H1 (cell line): ENCODE measurements at regions not wholly inside any gene's neighbourhood (a gene's known extent, or its start where the extent isn't known, plus 50 kb on each side); places are given as distances from the start of the nearest gene placed in this dataset.

ENCODE experiments used
- CHD7 ChIP-seq: fragments of 300-600 bp; sonication (generic); IDR thresholded peaks from 2 replicates; pipeline ENCODE4 v1.7.1; 2012; ENCODE audit warnings: low read length, moderate library complexity, mild to moderate bottlenecking, inconsistent platforms; ENCODE audit not compliant: insufficient replicate concordance

DNA sequence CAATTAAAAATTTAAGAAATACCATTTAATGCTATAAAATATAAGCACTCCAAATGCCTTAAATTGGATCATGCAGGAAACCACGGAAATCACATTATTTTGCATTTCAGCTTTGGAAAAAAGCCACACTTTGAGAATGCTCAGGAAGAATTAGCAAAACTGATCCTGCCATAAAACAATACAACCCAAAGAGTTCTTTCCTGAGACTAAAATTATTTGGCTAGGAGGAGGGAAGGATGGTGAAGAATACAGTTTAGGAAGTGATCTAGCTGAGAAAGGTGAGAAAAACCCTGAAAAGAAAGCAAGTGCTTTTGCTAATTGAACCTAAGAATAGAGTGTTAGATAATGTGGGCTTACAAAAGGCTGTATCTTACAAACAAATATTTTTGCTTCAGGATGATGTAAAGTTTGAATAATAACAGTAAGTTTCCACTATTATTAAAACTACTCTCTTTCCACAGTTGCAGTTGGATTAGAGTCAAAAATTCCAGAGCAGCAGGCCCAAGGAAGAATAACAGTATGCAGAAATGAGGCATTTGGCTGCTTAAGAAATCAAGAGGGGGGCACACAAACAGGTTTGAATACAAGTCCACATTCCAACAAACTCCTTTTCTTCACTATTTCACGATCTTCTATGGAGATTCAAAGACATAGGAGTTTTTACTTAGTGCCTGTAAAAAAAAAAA is 565.4 kb downstream of the RFPL4B start (continued):
- TF ChIP-seq CHD7, result peak; percentile 50
